GM23338 (cell line): ENCODE measurements at regions not wholly inside any gene's neighbourhood (a gene's known extent, or its start where the extent isn't known, plus 50 kb on each side); places are given as distances from the start of the nearest gene placed in this dataset.

ENCODE experiments used
- CREB1 ChIP-seq: fragments of 250-450 bp; sonication (Bioruptor Pico); IDR thresholded peaks from 2 replicates; pipeline ENCODE4 v1.5.0; 2020; ENCODE audit warnings: low read depth, mild to moderate bottlenecking, moderate library complexity
- CTCF ChIP-seq, 2 experiments: fragments of 200-600 bp in 1 of 2; sonication (generic) in 1 of 2; conservative IDR thresholded peaks; 2 replicates each; pipeline versions ENCODE4 v1.5.1 to v1.6.1; 2016 to 2017; ENCODE audit warnings: antibody characterized with exemption in 2 of 2, low read depth in 2 of 2, mild to moderate bottlenecking in 2 of 2, moderate library complexity in 1 of 2
- ETS1 ChIP-seq: IDR thresholded peaks from 2 replicates; pipeline ENCODE4 v1.6.1; 2016; ENCODE audit warnings: antibody characterized with exemption
- EZH2 ChIP-seq: fragments of 200-600 bp; sonication (generic); IDR thresholded peaks from one replicate; pipeline ENCODE4 v1.8.0; 2017; ENCODE audit warnings: antibody characterized with exemption, mild to moderate bottlenecking, low read depth; ENCODE audit not compliant: unreplicated experiment
- EZH2phosphoT487 ChIP-seq: fragments of 200-600 bp; sonication (generic); IDR thresholded peaks from one replicate; pipeline ENCODE4 v1.8.1; 2018; ENCODE audit warnings: antibody characterized with exemption; ENCODE audit not compliant: unreplicated experiment
- JUNB ChIP-seq: IDR thresholded peaks from one replicate; pipeline ENCODE4 v1.6.1; 2016; ENCODE audit warnings: antibody characterized with exemption; ENCODE audit not compliant: unreplicated experiment
- POLR2AphosphoS5 ChIP-seq: IDR thresholded peaks from 2 replicates; pipeline ENCODE4 v1.6.1; 2016; ENCODE audit warnings: antibody characterized with exemption, low read depth
- REST ChIP-seq: IDR thresholded peaks from one replicate; pipeline ENCODE4 v1.6.1; 2018; ENCODE audit warnings: antibody characterized with exemption; ENCODE audit not compliant: unreplicated experiment
- ZNF331 ChIP-seq: fragments of 250-450 bp; sonication (Bioruptor Pico); IDR thresholded peaks from 2 replicates; pipeline ENCODE4 v1.5.0; 2020; ENCODE audit warnings: low read depth, mild to moderate bottlenecking, moderate library complexity

- TF ChIP-seq CTCF (conservative IDR thresholded peaks at IDR 0.05; ENCODE audit: low read depth in 2 of 2) (no peak), EZH2 (no peak), EZH2phosphoT487 (no peak), JUNB (no peak), REST (no peak), ETS1 (no peak), CREB1 (CRISPR knock-in tag) (no peak), ZNF331 (no peak), POLR2AphosphoS5 (no peak)
Measured at GRCh38 chr16:77041468-77041867, 149.5 kb upstream of the MON1B start.
